Fibroblast of lung (primary cell): ENCODE measurements at regions not wholly inside any gene's neighbourhood (a gene's known extent, or its start where the extent isn't known, plus 50 kb on each side); places are given as distances from the start of the nearest gene placed in this dataset.

Source experiments
- CTCF ChIP-seq, 2 donors: IDR thresholded peaks in 1 of 2; conservative IDR thresholded peaks in 1 of 2; 1 replicate in 1 of 2; 2 replicates in 1 of 2; pipeline ENCODE4 v1.5.1; 2011 to 2012; ENCODE audit warnings: low read length in 2 of 2, control low read depth in 1 of 2, inconsistent platforms in 1 of 2, low read depth in 1 of 2, mild to moderate bottlenecking in 1 of 2
- EZH2 ChIP-seq: IDR thresholded peaks from 2 replicates; pipeline ENCODE4 v1.5.1; 2012; ENCODE audit warnings: low read length, control low read depth, mild to moderate bottlenecking; ENCODE audit errors: missing control alignments

DNA sequence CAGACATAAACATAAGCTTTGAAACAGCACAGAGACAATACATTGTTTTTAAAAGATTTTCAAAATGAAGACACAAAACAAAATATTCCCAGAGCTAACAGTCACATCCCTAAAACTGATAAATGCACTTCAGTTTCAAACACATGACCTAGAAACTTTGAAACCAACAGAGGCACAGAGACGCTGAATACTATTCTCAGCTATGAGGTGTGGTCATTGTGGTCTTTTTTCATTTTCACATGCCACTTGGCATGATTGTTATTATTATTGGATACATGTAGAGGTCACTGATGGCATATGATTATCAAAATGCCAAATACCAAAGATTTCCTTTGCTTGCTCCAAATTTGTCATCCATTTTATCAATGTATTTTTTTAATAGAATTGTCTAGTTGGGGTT lies 306.9 kb downstream of the QKI start:
- TF ChIP-seq CTCF (conservative IDR thresholded peaks at IDR 0.05 in 1 of 2, IDR thresholded peaks at IDR 0.05 in 1 of 2; ENCODE audit: low read depth in 1 of 2, low read length in 2 of 2), result no peak
- TF ChIP-seq EZH2, result no peak
